ENCODE measurements at regions not wholly inside any gene's neighbourhood (a gene's known extent, or its start where the extent isn't known, plus 50 kb on each side); places are given as distances from the start of the nearest gene placed in this dataset.

DNA sequence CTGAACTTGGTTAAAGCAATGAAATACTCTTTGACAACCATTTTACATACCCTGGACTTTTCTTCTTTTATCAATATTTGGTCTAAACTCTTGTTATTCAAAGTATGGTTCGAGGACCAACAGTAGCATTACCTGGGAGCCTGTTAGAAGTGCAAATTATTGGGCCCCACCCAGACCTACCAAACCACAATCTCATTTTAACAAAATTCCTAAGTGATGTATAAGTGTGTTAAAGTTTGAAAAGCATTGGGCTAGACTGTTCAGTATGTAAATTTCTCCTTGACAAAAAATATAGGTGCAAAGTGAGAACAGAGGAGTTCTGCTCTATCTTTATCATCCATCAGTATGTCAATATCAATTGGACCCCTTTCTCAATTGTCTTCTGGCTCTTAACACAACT is 67.1 kb downstream of the PGRMC1 start:
- Histone ChIP-seq H2BK120ac (replicated peaks; ENCODE audit: low read depth, low read length) (no peak overlapping the region), H3K9me3 (ENCODE audit: insufficient read depth in 2 of 2, low read depth in 1 of 2, low read length in 1 of 2) (no peaks in the 10 kb centered on the region), H3K56ac (replicated peaks; ENCODE audit: insufficient read length, low read depth, low read length) (no peak overlapping the region), H2BK20ac (ENCODE audit: low read length) (no peak overlapping the region), H3K18ac (ENCODE audit: extremely low read depth, low read length) (no peak overlapping the region), H3K4me1 (replicated peaks in 1 of 4; ENCODE audit: control insufficient read depth in 3 of 4, insufficient read depth in 4 of 4, low read length in 3 of 4) (no peaks in the 10 kb centered on the region), H3K27me3 (replicated peaks in 1 of 4; ENCODE audit: control insufficient read depth in 3 of 4, extremely low read depth in 1 of 4, insufficient read depth in 3 of 4, low read length in 3 of 4) (no peaks in the 10 kb centered on the region), H2BK5ac (ENCODE audit: low read depth, low read length) (no peak overlapping the region), H3K23me2 (ENCODE audit: low read depth, low read length) (no peaks in the 10 kb centered on the region), H2BK12ac (ENCODE audit: low read depth, low read length) (no peak overlapping the region), H4K91ac (replicated peaks; ENCODE audit: insufficient read length, low read length) (no peak overlapping the region), H4K20me1 (replicated peaks in 1 of 2; ENCODE audit: control insufficient read depth in 1 of 2, insufficient read depth in 2 of 2, low read length in 2 of 2) (no peaks in the 10 kb centered on the region), H4K5ac (ENCODE audit: insufficient read length, low read depth, low read length) (no peak overlapping the region), H3K79me2 (ENCODE audit: control insufficient read depth in 1 of 2, insufficient read depth in 2 of 2, low read length in 2 of 2) (no peaks in the 10 kb centered on the region), H2AK5ac (ENCODE audit: low read depth, low read length) (no peak overlapping the region), H3K36me3 (ENCODE audit: control insufficient read depth in 2 of 4, insufficient read depth in 4 of 4, low read length in 3 of 4) (no peaks in the 10 kb centered on the region), H3K14ac (ENCODE audit: insufficient read length) (no peak overlapping the region), H3K79me1 (ENCODE audit: low read depth, low read length) (no peaks in the 10 kb centered on the region), H4K8ac (ENCODE audit: extremely low read depth, insufficient read depth, low read length) (no peak overlapping the region), H3K27ac (ENCODE audit: low read depth, low read length) (no peak overlapping the region), H3K4ac (replicated peaks; ENCODE audit: insufficient read length, low read depth, low read length) (no peak overlapping the region), H3K9ac (replicated peaks in 1 of 4; ENCODE audit: extremely low read depth in 1 of 4, low read depth in 3 of 4, low read length in 3 of 4) (no peak overlapping the region), H2AFZ (ENCODE audit: low read length) (no peak overlapping the region), H3K23ac (ENCODE audit: insufficient read length) (no peak overlapping the region), H2BK15ac (ENCODE audit: low read length) (no peak overlapping the region), H3K4me2 (ENCODE audit: insufficient read depth in 1 of 2, low read depth in 2 of 2, low read length in 2 of 2) (no peak overlapping the region), H3K4me3 (ENCODE audit: extremely low read depth in 1 of 4, insufficient read depth in 2 of 4, low read depth in 3 of 4, low read length in 4 of 4) (no peak overlapping the region)
- ChIA-PET CTCF (ENCODE audit: partially characterized antibody) (no interaction called here), POLR2A (ENCODE audit: partially characterized antibody) (no interaction called here)
- 100% methylated on average over 1 of the region's 1 CpG; no CpG with 5 or more reads in 1 of the 2 experiments for WGBS, 2 experiments (ENCODE audit: extremely low coverage in 1 of 2, insufficient coverage in 1 of 2, insufficient read length in 1 of 2, insufficient replicate concordance in 2 of 2, low coverage in 1 of 2, low lambda C conversion rate in 2 of 2, missing lambda C conversion rate in 1 of 2)
- DNase-seq (ENCODE audit: low read depth in 1 of 2, low spot score in 2 of 2) = no peak
- TF ChIP-seq POLR2AphosphoS5 (IDR thresholded peaks at IDR 0.05; ENCODE audit: low read depth, low read length) (no peak), PHF8 (conservative IDR thresholded peaks at IDR 0.05; ENCODE audit: low read depth, low read length) (no peak), RXRA (IDR thresholded peaks at IDR 0.05; ENCODE audit: insufficient read depth, low read depth, low read length) (no peak), HDAC2 (IDR thresholded peaks at IDR 0.05; ENCODE audit: borderline replicate concordance in 1 of 2, low read depth in 2 of 2, low read length in 2 of 2) (no peak), CHD1 (IDR thresholded peaks at IDR 0.05; ENCODE audit: low read depth, low read length) (no peak), KDM1A (IDR thresholded peaks at IDR 0.05; ENCODE audit: borderline replicate concordance, low read length) (no peak), SIRT6 (IDR thresholded peaks at IDR 0.05; ENCODE audit: low read length) (no peak), BRCA1 (IDR thresholded peaks at IDR 0.05; ENCODE audit: low read depth, low read length) (no peak), EZH2 (IDR thresholded peaks at IDR 0.05; ENCODE audit: low read depth, low read length, severe bottlenecking) (no peak), EP300 (IDR thresholded peaks at IDR 0.05; ENCODE audit: borderline replicate concordance in 1 of 2, low read depth in 2 of 2, low read length in 2 of 2) (no peak)
- TF ChIP-seq, protein P1, sequence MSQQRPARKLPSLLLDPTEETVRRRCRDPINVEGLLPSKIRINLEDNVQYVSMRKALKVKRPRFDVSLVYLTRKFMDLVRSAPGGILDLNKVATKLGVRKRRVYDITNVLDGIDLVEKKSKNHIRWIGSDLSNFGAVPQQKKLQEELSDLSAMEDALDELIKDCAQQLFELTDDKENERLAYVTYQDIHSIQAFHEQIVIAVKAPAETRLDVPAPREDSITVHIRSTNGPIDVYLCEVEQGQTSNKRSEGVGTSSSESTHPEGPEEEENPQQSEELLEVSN (IDR thresholded peaks at IDR 0.05) = no peak
- TF ChIP-seq, protein P2, sequence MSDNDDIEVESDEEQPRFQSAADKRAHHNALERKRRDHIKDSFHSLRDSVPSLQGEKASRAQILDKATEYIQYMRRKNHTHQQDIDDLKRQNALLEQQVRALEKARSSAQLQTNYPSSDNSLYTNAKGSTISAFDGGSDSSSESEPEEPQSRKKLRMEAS (IDR thresholded peaks at IDR 0.05) = no peak
- no peak for FAIRE-seq

Data from H1 (cell line).